ENCODE measurements at regions not wholly inside any gene's neighbourhood (a gene's known extent, or its start where the extent isn't known, plus 50 kb on each side); places are given as distances from the start of the nearest gene placed in this dataset.

GRCh38 chr21:35156293-35157278, 107.5 kb upstream of the RUNX1 start:
- peaks cover 4% of the 10 kb centered on the region for H3K9me3 Mint-ChIP-seq
- no peak for TF ChIP-seq CTCF (IDR thresholded peaks at IDR 0.05)

GRCh38 chr21:35154788-35155187, 105.7 kb upstream of the RUNX1 start:
- intact Hi-C loops (cut with micrococcal nuclease), result no loop called here
- no peak for ATAC-seq (ENCODE audit: low read depth)
- ChIA-PET POLR2A (no interaction called here), CTCF (no interaction called here)
- Mint-ChIP-seq H3K9me3 (peaks cover 4% of the 10 kb centered on the region), H3K4me3 (no peak overlapping the region), H3K36me3 (ENCODE audit: low read depth) (no peaks in the 10 kb centered on the region), H3K4me1 (no peaks in the 10 kb centered on the region), H3K27me3 (no peaks in the 10 kb centered on the region), H3K27ac (no peak overlapping the region)
- no peak for TF ChIP-seq CTCF (IDR thresholded peaks at IDR 0.05)
- DNase-seq, result no peak

More at GRCh38 chr21:35156293-35157278, 107.5 kb upstream of the RUNX1 start:
- CTCF ChIA-PET, result no interaction called here
- intact Hi-C loops (cut with micrococcal nuclease), result no loop called here
- no peaks in the 10 kb centered on the region for H3K36me3 Mint-ChIP-seq (ENCODE audit: low read depth)
- no peak for DNase-seq
- no peak for ATAC-seq (ENCODE audit: low read depth)
- no peak overlapping the region for H3K4me3 Mint-ChIP-seq
- POLR2A ChIA-PET, result no interaction called here
- H3K27me3 Mint-ChIP-seq, result no peaks in the 10 kb centered on the region
- H3K4me1 Mint-ChIP-seq, result no peaks in the 10 kb centered on the region
- no peak overlapping the region for H3K27ac Mint-ChIP-seq

GRCh38 chr21:35153671-35154070, 104.6 kb upstream of the RUNX1 start:
- no peaks in the 10 kb centered on the region for H3K36me3 Mint-ChIP-seq (ENCODE audit: low read depth)
- H3K27ac Mint-ChIP-seq, result no peak overlapping the region
- intact Hi-C loops (cut with micrococcal nuclease), result no loop called here
- no peaks in the 10 kb centered on the region for H3K27me3 Mint-ChIP-seq
- CTCF ChIA-PET, result no interaction called here
- no peak for TF ChIP-seq CTCF (IDR thresholded peaks at IDR 0.05)
- H3K4me3 Mint-ChIP-seq, result no peak overlapping the region
- POLR2A ChIA-PET, result no interaction called here
- no peaks in the 10 kb centered on the region for H3K4me1 Mint-ChIP-seq
- no peak for ATAC-seq (ENCODE audit: low read depth)
- peaks cover 4% of the 10 kb centered on the region for H3K9me3 Mint-ChIP-seq
- DNase-seq, result no peak

GRCh38 chr21:35150562-35151226, 101.6 kb upstream of the RUNX1 start:
- ChIA-PET CTCF (no interaction called here), POLR2A (no interaction called here)
- H3K27ac Mint-ChIP-seq, result no peak overlapping the region
- H3K9me3 Mint-ChIP-seq, result no peaks in the 10 kb centered on the region
- H3K4me1 Mint-ChIP-seq, result no peaks in the 10 kb centered on the region
- peaks cover 1% of the 10 kb centered on the region for H3K27me3 Mint-ChIP-seq
- TF ChIP-seq CTCF (IDR thresholded peaks at IDR 0.05), result no peak
- intact Hi-C loops (cut with micrococcal nuclease), result no loop called here
- DNase-seq (no peak), ATAC-seq (ENCODE audit: low read depth) (no peak)
- no peaks in the 10 kb centered on the region for H3K36me3 Mint-ChIP-seq (ENCODE audit: low read depth)
- no peak overlapping the region for H3K4me3 Mint-ChIP-seq

- POLR2A ChIA-PET, result no interaction called here
- Mint-ChIP-seq H3K27ac (no peak overlapping the region), H3K27me3 (peaks cover 1% of the 10 kb centered on the region), H3K36me3 (ENCODE audit: low read depth) (no peaks in the 10 kb centered on the region), H3K4me1 (no peaks in the 10 kb centered on the region), H3K4me3 (no peak overlapping the region), H3K9me3 (no peaks in the 10 kb centered on the region)
- intact Hi-C loops (cut with micrococcal nuclease), result no loop called here
- ATAC-seq (ENCODE audit: low read depth) (no peak), DNase-seq (no peak)
- CTCF ChIA-PET, result no interaction called here
- no peak for TF ChIP-seq CTCF (IDR thresholded peaks at IDR 0.05)
Observed at GRCh38 chr21:35149698-35150097, 100.6 kb upstream of the RUNX1 start.

All from activated B cell treated with CpG ODN at 0.5 μM for 24 hours (primary cell).